ENCODE measurements at regions not wholly inside any gene's neighbourhood (a gene's known extent, or its start where the extent isn't known, plus 50 kb on each side); places are given as distances from the start of the nearest gene placed in this dataset.

DNA sequence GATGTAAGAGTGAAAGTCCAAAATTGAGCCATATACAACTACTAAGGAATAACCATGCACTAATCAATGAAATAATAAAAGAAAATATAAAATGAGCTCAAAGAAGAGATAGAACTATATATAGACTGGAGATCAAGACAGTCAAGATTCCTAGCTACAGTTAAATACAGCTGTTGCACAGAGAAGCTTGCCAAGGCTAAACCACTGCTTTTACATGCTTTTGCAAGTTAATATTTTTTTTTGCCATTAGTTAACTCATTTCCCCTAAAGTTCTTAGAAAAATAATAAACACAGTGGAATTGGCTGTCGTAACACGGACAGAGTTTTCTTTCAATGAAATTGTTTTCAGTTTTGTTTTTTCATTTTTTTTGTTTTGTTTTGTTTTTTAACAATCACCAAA, 123.0 kb downstream of the VGLL3 start:
- TF ChIP-seq CTCF (IDR thresholded peaks at IDR 0.05; ENCODE audit: low read depth, low read length, missing input control) = no peak
- TF ChIP-seq SP1 (IDR thresholded peaks at IDR 0.05) = no peak
- no peak for TF ChIP-seq RAD21 (IDR thresholded peaks at IDR 0.05)
- TF ChIP-seq YY1 (IDR thresholded peaks at IDR 0.05) = no peak
- no peak for TF ChIP-seq FOXA2 (IDR thresholded peaks at IDR 0.05)
- TF ChIP-seq GABPA (IDR thresholded peaks at IDR 0.05 in 1 of 2, conservative IDR thresholded peaks at IDR 0.05 in 1 of 2) = no peak
- TF ChIP-seq JUND (IDR thresholded peaks at IDR 0.05) = no peak
- TF ChIP-seq, protein P1, sequence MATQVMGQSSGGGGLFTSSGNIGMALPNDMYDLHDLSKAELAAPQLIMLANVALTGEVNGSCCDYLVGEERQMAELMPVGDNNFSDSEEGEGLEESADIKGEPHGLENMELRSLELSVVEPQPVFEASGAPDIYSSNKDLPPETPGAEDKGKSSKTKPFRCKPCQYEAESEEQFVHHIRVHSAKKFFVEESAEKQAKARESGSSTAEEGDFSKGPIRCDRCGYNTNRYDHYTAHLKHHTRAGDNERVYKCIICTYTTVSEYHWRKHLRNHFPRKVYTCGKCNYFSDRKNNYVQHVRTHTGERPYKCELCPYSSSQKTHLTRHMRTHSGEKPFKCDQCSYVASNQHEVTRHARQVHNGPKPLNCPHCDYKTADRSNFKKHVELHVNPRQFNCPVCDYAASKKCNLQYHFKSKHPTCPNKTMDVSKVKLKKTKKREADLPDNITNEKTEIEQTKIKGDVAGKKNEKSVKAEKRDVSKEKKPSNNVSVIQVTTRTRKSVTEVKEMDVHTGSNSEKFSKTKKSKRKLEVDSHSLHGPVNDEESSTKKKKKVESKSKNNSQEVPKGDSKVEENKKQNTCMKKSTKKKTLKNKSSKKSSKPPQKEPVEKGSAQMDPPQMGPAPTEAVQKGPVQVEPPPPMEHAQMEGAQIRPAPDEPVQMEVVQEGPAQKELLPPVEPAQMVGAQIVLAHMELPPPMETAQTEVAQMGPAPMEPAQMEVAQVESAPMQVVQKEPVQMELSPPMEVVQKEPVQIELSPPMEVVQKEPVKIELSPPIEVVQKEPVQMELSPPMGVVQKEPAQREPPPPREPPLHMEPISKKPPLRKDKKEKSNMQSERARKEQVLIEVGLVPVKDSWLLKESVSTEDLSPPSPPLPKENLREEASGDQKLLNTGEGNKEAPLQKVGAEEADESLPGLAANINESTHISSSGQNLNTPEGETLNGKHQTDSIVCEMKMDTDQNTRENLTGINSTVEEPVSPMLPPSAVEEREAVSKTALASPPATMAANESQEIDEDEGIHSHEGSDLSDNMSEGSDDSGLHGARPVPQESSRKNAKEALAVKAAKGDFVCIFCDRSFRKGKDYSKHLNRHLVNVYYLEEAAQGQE (IDR thresholded peaks at IDR 0.05) = no peak
- TF ChIP-seq EGR1 (IDR thresholded peaks at IDR 0.05; ENCODE audit: low read depth in 2 of 2) = no peak
- TF ChIP-seq ZBTB33 (IDR thresholded peaks at IDR 0.05) = no peak
